ENCODE measurements at regions not wholly inside any gene's neighbourhood (a gene's known extent, or its start where the extent isn't known, plus 50 kb on each side); places are given as distances from the start of the nearest gene placed in this dataset.

DNA sequence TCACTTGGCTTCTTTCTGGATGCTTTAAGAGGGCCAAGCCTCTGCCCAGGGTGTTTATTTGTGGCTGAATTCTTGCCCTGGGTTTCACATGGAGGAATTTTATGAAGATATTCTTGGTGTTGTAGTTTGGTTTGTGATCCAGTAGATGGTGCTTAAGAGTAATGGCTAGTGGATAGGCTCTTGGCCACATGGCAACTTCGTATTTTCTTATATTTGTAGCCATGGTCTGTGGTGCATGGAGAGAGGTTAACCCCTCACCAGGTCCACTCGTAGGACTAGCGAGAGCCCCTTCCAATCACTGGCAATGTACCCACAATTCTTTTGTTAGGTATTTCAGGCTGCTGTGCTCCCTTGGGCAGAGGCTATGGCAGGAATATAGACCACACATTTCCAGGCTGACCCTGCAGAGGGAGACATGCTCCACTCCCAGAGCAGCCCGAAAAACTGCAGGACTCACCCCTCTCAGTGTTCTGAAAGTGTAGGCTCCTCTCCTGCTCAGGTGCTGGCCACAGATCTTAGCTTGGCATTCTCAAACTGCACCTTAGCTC, 582.1 kb upstream of the SETBP1 start:
- Histone ChIP-seq H2AK5ac (ENCODE audit: low read length, severe bottlenecking) (no peak overlapping the region), H3K9ac (ENCODE audit: low read length) (no peak overlapping the region), H3K18ac (ENCODE audit: low read depth in 1 of 2, low read length in 2 of 2) (no peak overlapping the region), H2BK12ac (ENCODE audit: low read length in 2 of 2) (peak overlapping the region in 1 of 2 experiments; percentile 13), H3K9me3 (ENCODE audit: control insufficient read depth, low read length) (peaks cover 24% of the 10 kb centered on the region), H2BK5ac (ENCODE audit: low read depth, low read length, poor library complexity, severe bottlenecking) (no peak overlapping the region), H2BK120ac (ENCODE audit: low read depth, low read length) (no peak overlapping the region), H2BK15ac (ENCODE audit: low read depth, poor library complexity, severe bottlenecking) (no peak overlapping the region), H3K4me1 (ENCODE audit: control insufficient read depth, insufficient read depth, low read depth, low read length) (no peaks in the 10 kb centered on the region), H3K36me3 (ENCODE audit: control insufficient read depth in 1 of 2, insufficient read depth in 2 of 2, low read depth in 1 of 2, low read length in 2 of 2) (no peaks in the 10 kb centered on the region), H4K91ac (ENCODE audit: low read length) (no peak overlapping the region), H3K27ac (ENCODE audit: low read length, poor library complexity, severe bottlenecking) (no peak overlapping the region), H3K79me1 (replicated peaks; ENCODE audit: low read length, poor library complexity, severe bottlenecking) (no peaks in the 10 kb centered on the region), H3K4ac (ENCODE audit: low read depth in 1 of 2, low read length in 2 of 2) (no peak overlapping the region), H3K23ac (ENCODE audit: low read length in 2 of 2) (no peak overlapping the region), H2AFZ (ENCODE audit: low read depth, low read length) (no peak overlapping the region), H3K4me3 (ENCODE audit: insufficient read depth in 1 of 2, low read depth in 1 of 2, low read length in 2 of 2) (no peak overlapping the region), H4K8ac (ENCODE audit: low read length) (no peak overlapping the region), H3K4me2 (ENCODE audit: low read length, poor library complexity, severe bottlenecking) (no peak overlapping the region), H3K14ac (ENCODE audit: low read length in 2 of 2) (no peak overlapping the region), H3K27me3 (ENCODE audit: control insufficient read depth in 1 of 2, insufficient read depth in 1 of 2, low read length in 2 of 2) (no peaks in the 10 kb centered on the region)
- peak; percentile 17 for DNase-seq
- WGBS = 72% methylated on average over 4 of the region's 4 CpGs

- no peak overlapping the region for H3K18ac ChIP-seq (ENCODE audit: low read depth in 1 of 2, low read length in 2 of 2)
- no peak overlapping the region for H2BK5ac ChIP-seq (ENCODE audit: low read depth, low read length, poor library complexity, severe bottlenecking)
- no peak overlapping the region for H2AK5ac ChIP-seq (ENCODE audit: low read length, severe bottlenecking)
- no peak overlapping the region for H3K4me2 ChIP-seq (ENCODE audit: low read length, poor library complexity, severe bottlenecking)
- DNase-seq = peak; percentile 6
- no peaks in the 10 kb centered on the region for H3K4me1 ChIP-seq (ENCODE audit: control insufficient read depth, insufficient read depth, low read depth, low read length)
- no peak overlapping the region for H3K27ac ChIP-seq (ENCODE audit: low read length, poor library complexity, severe bottlenecking)
- H4K91ac ChIP-seq (ENCODE audit: low read length) = no peak overlapping the region
- no peak overlapping the region for H3K23ac ChIP-seq (ENCODE audit: low read length in 2 of 2)
- H3K9ac ChIP-seq (ENCODE audit: low read length) = no peak overlapping the region
- H3K9me3 ChIP-seq (ENCODE audit: control insufficient read depth, low read length) = peaks cover 8% of the 10 kb centered on the region
- peak overlapping the region in 1 of 2 experiments; percentile 23 for H2BK12ac ChIP-seq (ENCODE audit: low read length in 2 of 2)
- no peak overlapping the region for H3K14ac ChIP-seq (ENCODE audit: low read length in 2 of 2)
- no peak overlapping the region for H3K4me3 ChIP-seq (ENCODE audit: insufficient read depth in 1 of 2, low read depth in 1 of 2, low read length in 2 of 2)
- no peak overlapping the region for H2AFZ ChIP-seq (ENCODE audit: low read depth, low read length)
- no peak overlapping the region for H2BK120ac ChIP-seq (ENCODE audit: low read depth, low read length)
- no peak overlapping the region for H4K8ac ChIP-seq (ENCODE audit: low read length)
- no peak overlapping the region for H3K4ac ChIP-seq (ENCODE audit: low read depth in 1 of 2, low read length in 2 of 2)
- 89% methylated on average over 2 of the region's 2 CpGs for WGBS
- H3K27me3 ChIP-seq (ENCODE audit: control insufficient read depth in 1 of 2, insufficient read depth in 1 of 2, low read length in 2 of 2) = no peaks in the 10 kb centered on the region
- H3K36me3 ChIP-seq (ENCODE audit: control insufficient read depth in 1 of 2, insufficient read depth in 2 of 2, low read depth in 1 of 2, low read length in 2 of 2) = no peaks in the 10 kb centered on the region
- no peaks in the 10 kb centered on the region for H3K79me1 ChIP-seq (replicated peaks; ENCODE audit: low read length, poor library complexity, severe bottlenecking)
- H2BK15ac ChIP-seq (ENCODE audit: low read depth, poor library complexity, severe bottlenecking) = no peak overlapping the region
These were observed 573.5 kb upstream of the SETBP1 start for GRCh38 chr18:44107187-44107586.

DNA sequence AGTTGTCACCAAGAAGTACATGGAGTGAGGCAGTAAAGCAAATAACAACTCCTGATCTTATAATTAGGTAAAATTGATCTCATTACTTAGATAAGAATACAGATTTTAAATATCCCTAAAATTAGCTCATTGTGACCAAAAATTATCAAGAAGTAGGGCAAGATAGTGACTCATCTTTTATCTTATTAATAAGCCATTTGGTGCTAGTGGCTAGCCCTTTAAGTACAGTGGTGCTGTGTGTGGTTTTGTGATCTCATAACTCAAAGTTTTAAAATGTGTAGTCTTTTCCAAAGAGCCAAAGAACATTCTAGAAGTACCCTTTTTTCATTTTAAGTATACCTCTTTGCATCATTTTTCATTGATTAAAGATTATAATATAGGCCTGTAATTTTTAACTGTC, 569.4 kb upstream of the SETBP1 start:
- H2BK15ac ChIP-seq (ENCODE audit: low read depth, poor library complexity, severe bottlenecking) = no peak overlapping the region
- H3K4ac ChIP-seq (ENCODE audit: low read depth in 1 of 2, low read length in 2 of 2) = no peak overlapping the region
- H2BK5ac ChIP-seq (ENCODE audit: low read depth, low read length, poor library complexity, severe bottlenecking) = no peak overlapping the region
- no peaks in the 10 kb centered on the region for H3K36me3 ChIP-seq (ENCODE audit: control insufficient read depth in 1 of 2, insufficient read depth in 2 of 2, low read depth in 1 of 2, low read length in 2 of 2)
- H3K79me1 ChIP-seq (replicated peaks; ENCODE audit: low read length, poor library complexity, severe bottlenecking) = no peaks in the 10 kb centered on the region
- H2AK5ac ChIP-seq (ENCODE audit: low read length, severe bottlenecking) = no peak overlapping the region
- H4K91ac ChIP-seq (ENCODE audit: low read length) = no peak overlapping the region
- H3K4me1 ChIP-seq (ENCODE audit: control insufficient read depth, insufficient read depth, low read depth, low read length) = no peaks in the 10 kb centered on the region
- DNase-seq = no peak
- no peaks in the 10 kb centered on the region for H3K27me3 ChIP-seq (ENCODE audit: control insufficient read depth in 1 of 2, insufficient read depth in 1 of 2, low read length in 2 of 2)
- no peak overlapping the region for H3K4me2 ChIP-seq (ENCODE audit: low read length, poor library complexity, severe bottlenecking)
- H3K14ac ChIP-seq (ENCODE audit: low read length in 2 of 2) = no peak overlapping the region
- no peak overlapping the region for H3K23ac ChIP-seq (ENCODE audit: low read length in 2 of 2)
- H2BK12ac ChIP-seq (ENCODE audit: low read length in 2 of 2) = no peak overlapping the region
- H3K4me3 ChIP-seq (ENCODE audit: insufficient read depth in 1 of 2, low read depth in 1 of 2, low read length in 2 of 2) = no peak overlapping the region
- H2BK120ac ChIP-seq (ENCODE audit: low read depth, low read length) = no peak overlapping the region
- no peak overlapping the region for H2AFZ ChIP-seq (ENCODE audit: low read depth, low read length)
- H4K8ac ChIP-seq (ENCODE audit: low read length) = no peak overlapping the region
- H3K9ac ChIP-seq (ENCODE audit: low read length) = no peak overlapping the region
- no peaks in the 10 kb centered on the region for H3K9me3 ChIP-seq (ENCODE audit: control insufficient read depth, low read length)
- no peak overlapping the region for H3K18ac ChIP-seq (ENCODE audit: low read depth in 1 of 2, low read length in 2 of 2)
- H3K27ac ChIP-seq (ENCODE audit: low read length, poor library complexity, severe bottlenecking) = no peak overlapping the region

GRCh38 chr18:44117821-44118220, 562.9 kb upstream of the SETBP1 start:
- Histone ChIP-seq H4K91ac (ENCODE audit: low read length) (no peak overlapping the region), H3K27ac (ENCODE audit: low read length, poor library complexity, severe bottlenecking) (no peak overlapping the region), H3K9ac (ENCODE audit: low read length) (no peak overlapping the region), H3K9me3 (ENCODE audit: control insufficient read depth, low read length) (no peaks in the 10 kb centered on the region), H3K4me2 (ENCODE audit: low read length, poor library complexity, severe bottlenecking) (no peak overlapping the region), H2AK5ac (ENCODE audit: low read length, severe bottlenecking) (no peak overlapping the region), H3K36me3 (ENCODE audit: control insufficient read depth in 1 of 2, insufficient read depth in 2 of 2, low read depth in 1 of 2, low read length in 2 of 2) (no peaks in the 10 kb centered on the region), H3K27me3 (ENCODE audit: control insufficient read depth in 1 of 2, insufficient read depth in 1 of 2, low read length in 2 of 2) (no peaks in the 10 kb centered on the region), H3K14ac (ENCODE audit: low read length in 2 of 2) (no peak overlapping the region), H2BK15ac (ENCODE audit: low read depth, poor library complexity, severe bottlenecking) (no peak overlapping the region), H3K23ac (ENCODE audit: low read length in 2 of 2) (no peak overlapping the region), H3K4me1 (ENCODE audit: control insufficient read depth, insufficient read depth, low read depth, low read length) (peaks cover 2% of the 10 kb centered on the region), H2AFZ (ENCODE audit: low read depth, low read length) (no peak overlapping the region), H3K4me3 (ENCODE audit: insufficient read depth in 1 of 2, low read depth in 1 of 2, low read length in 2 of 2) (no peak overlapping the region), H3K18ac (ENCODE audit: low read depth in 1 of 2, low read length in 2 of 2) (no peak overlapping the region), H2BK5ac (ENCODE audit: low read depth, low read length, poor library complexity, severe bottlenecking) (no peak overlapping the region), H2BK12ac (ENCODE audit: low read length in 2 of 2) (no peak overlapping the region), H2BK120ac (ENCODE audit: low read depth, low read length) (no peak overlapping the region), H3K4ac (ENCODE audit: low read depth in 1 of 2, low read length in 2 of 2) (no peak overlapping the region), H3K79me1 (replicated peaks; ENCODE audit: low read length, poor library complexity, severe bottlenecking) (no peaks in the 10 kb centered on the region), H4K8ac (ENCODE audit: low read length) (no peak overlapping the region)
- no peak for DNase-seq
